CD4-positive, CD25-positive, alpha-beta regulatory T cell (primary cell): ENCODE measurements at regions not wholly inside any gene's neighbourhood (a gene's known extent, or its start where the extent isn't known, plus 50 kb on each side); places are given as distances from the start of the nearest gene placed in this dataset.

Source experiments
- ATAC-seq, 2 donors: fragments of 150-1000 bp; cut with Tn5 transposase; one replicate each; pipeline ENCODE4 v1.10.0; 2021; ENCODE audit warnings: low read depth in 2 of 2, moderate number of reproducible peaks in 2 of 2, moderate library complexity in 1 of 2
- DNase-seq, 3 donors: peaks; one replicate each; pipeline versions ENCODE4 v3.0.0 to v3.0.0-alpha.2; 2012 to 2022; ENCODE audit warnings: mixed read lengths in 1 of 3
- H3K27ac ChIP-seq: one replicate; pipeline ENCODE4 v1.7.0; 2013; ENCODE audit warnings: mild to moderate bottlenecking, low read length; ENCODE audit not compliant: insufficient read depth, poor library complexity, severe bottlenecking
- H3K27me3 ChIP-seq: one replicate; pipeline ENCODE4 v1.7.0; 2013; ENCODE audit warnings: low read length; ENCODE audit not compliant: control insufficient read depth, insufficient read depth
- H3K36me3 ChIP-seq: one replicate; pipeline ENCODE4 v1.7.0; 2013; ENCODE audit warnings: mild to moderate bottlenecking, low read length, moderate library complexity; ENCODE audit not compliant: control insufficient read depth, insufficient read depth
- H3K4me1 ChIP-seq: 2 replicates; pipeline ENCODE4 v1.7.0; 2013; ENCODE audit warnings: mild to moderate bottlenecking, low read length; ENCODE audit not compliant: insufficient read depth, control insufficient read depth, poor library complexity, severe bottlenecking
- H3K4me3 ChIP-seq: one replicate; pipeline ENCODE4 v1.7.0; 2013; ENCODE audit warnings: low read depth, mild to moderate bottlenecking, low read length, moderate library complexity
- H3K9me3 ChIP-seq, 2 experiments: 1 replicate in 1 of 2; 2 replicates in 1 of 2; pipeline ENCODE4 v1.7.0; 2013; ENCODE audit warnings: low read length in 2 of 2, mild to moderate bottlenecking in 1 of 2, moderate library complexity in 1 of 2; ENCODE audit not compliant: control insufficient read depth in 2 of 2
- H3K27ac Mint-ChIP-seq, 3 donors: one replicate each; pipeline ENCODE4 v1.8.0; 2020 to 2022; ENCODE audit warnings: mild to moderate bottlenecking in 3 of 3, mixed read lengths in 3 of 3, moderate library complexity in 2 of 3
- H3K27me3 Mint-ChIP-seq: one replicate; pipeline ENCODE4 v1.8.0; 2022; ENCODE audit warnings: mild to moderate bottlenecking, mixed read lengths
- H3K36me3 Mint-ChIP-seq: one replicate; pipeline ENCODE4 v1.8.0; 2020; ENCODE audit warnings: mixed read lengths
- H3K4me1 Mint-ChIP-seq, 4 donors: one replicate each; pipeline ENCODE4 v1.8.0; 2020 to 2022; ENCODE audit warnings: mixed read lengths in 4 of 4, mild to moderate bottlenecking in 1 of 4
- H3K4me3 Mint-ChIP-seq, 4 donors: one replicate each; pipeline ENCODE4 v1.8.0; 2020 to 2022; ENCODE audit warnings: mild to moderate bottlenecking in 4 of 4, mixed read lengths in 4 of 4, moderate library complexity in 3 of 4
- H3K9me3 Mint-ChIP-seq, 7 donors: one replicate each; pipeline ENCODE4 v1.8.0; 2020 to 2022; ENCODE audit warnings: mixed read lengths in 7 of 7, mild to moderate bottlenecking in 3 of 7, moderate library complexity in 2 of 7

DNA sequence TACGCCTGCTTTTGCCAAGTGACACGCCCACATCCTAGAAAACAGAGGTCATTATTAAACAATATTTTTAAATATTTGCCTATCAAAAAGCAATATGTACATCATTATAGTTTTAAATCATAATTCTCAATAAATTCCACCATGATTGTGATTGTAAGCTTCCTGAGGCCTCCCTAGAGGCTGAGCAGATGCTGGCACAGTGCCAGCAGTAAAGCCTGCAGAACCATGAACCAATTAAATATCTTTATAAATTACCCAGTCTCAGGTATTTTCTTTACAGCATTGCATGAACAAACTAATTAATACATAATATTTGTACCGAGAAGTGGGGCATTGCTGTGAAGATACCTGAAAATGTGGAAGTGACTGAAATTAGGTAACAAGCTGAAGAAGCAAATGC is 174.7 kb upstream of the TMEM196 start:
- Histone ChIP-seq H3K9me3 (no peaks in the 10 kb centered on the region), H3K27me3 (no peaks in the 10 kb centered on the region), H3K4me3 (no peak overlapping the region), H3K4me1 (no peaks in the 10 kb centered on the region), H3K36me3 (no peaks in the 10 kb centered on the region), H3K27ac (no peak overlapping the region)
- DNase-seq (no peak), ATAC-seq (no peak)
- Mint-ChIP-seq H3K4me1 (no peaks in the 10 kb centered on the region), H3K27ac (no peak overlapping the region), H3K36me3 (no peaks in the 10 kb centered on the region), H3K27me3 (peaks cover 5% of the 10 kb centered on the region), H3K4me3 (no peak overlapping the region), H3K9me3 (peaks cover 0 to 22% (median 10%) of the 10 kb centered on the region in 7 donors)

DNA sequence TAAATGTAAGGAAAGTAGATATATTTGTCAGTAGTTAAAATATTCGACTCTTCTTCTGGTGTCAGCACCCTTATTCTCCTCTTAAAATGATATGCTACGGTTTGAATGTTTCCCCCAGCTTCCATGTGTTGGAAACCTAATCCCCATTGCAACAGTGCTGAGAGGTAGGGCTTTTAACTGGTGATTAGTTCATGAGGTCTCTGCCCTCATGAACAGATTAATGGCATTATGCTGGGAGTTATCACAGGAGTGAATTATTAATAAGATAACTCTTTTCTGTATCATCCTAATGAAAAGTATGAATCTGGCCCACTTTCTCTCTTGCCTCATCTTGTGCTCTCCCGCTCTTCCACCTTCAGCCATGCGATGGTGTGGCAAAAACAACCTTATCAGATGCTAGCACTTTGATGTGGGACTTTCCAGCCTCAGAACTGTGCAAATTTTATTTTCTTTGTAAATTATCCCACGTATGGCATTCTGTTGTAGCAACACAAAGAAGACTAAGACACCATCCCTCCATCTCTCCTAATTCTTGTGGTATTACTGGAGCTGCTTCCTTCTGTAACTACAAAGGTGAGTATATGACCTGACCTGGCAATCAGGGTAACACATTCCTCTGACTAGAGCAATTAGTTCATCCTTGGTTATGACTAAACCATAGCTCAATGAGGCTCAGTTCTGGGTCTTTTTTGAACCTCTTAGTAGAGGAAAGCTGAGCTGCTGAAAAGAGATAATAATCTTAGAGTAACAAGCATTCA is 171.1 kb upstream of the TMEM196 start:
- H3K36me3 ChIP-seq: no peaks in the 10 kb centered on the region
- no peaks in the 10 kb centered on the region for H3K9me3 ChIP-seq
- ATAC-seq: no peak
- no peak for DNase-seq
- H3K27me3 ChIP-seq: no peaks in the 10 kb centered on the region
- no peak overlapping the region for H3K27ac Mint-ChIP-seq
- H3K36me3 Mint-ChIP-seq: no peaks in the 10 kb centered on the region
- H3K9me3 Mint-ChIP-seq: peaks cover 0 to 8% (median 3%) of the 10 kb centered on the region in 7 donors
- no peak overlapping the region for H3K4me3 Mint-ChIP-seq
- no peaks in the 10 kb centered on the region for H3K4me1 Mint-ChIP-seq
- H3K27me3 Mint-ChIP-seq: peaks cover 5% of the 10 kb centered on the region
- no peak overlapping the region for H3K27ac ChIP-seq
- H3K4me3 ChIP-seq: no peak overlapping the region
- no peaks in the 10 kb centered on the region for H3K4me1 ChIP-seq

DNA sequence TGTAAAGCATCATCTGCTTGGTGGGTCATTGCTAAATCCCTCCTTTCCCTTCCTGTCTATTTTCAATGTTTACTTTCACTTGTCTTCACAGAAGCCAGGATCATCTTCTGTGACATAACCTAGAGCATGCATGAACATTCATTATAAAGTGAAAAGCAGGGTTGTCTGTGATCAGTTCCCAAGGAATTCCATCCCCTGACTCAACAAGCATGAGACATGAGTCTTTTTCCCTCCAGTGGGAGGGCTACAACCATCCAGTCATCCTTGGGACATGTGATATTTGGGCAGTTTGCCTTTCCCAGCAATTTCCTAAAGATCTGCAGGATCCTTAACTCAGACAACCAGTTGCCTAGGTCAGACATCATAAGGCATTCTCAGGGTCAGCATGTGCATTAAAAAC is 166.3 kb upstream of the TMEM196 start:
- no peak overlapping the region for H3K27ac Mint-ChIP-seq
- no peak for ATAC-seq

DNA sequence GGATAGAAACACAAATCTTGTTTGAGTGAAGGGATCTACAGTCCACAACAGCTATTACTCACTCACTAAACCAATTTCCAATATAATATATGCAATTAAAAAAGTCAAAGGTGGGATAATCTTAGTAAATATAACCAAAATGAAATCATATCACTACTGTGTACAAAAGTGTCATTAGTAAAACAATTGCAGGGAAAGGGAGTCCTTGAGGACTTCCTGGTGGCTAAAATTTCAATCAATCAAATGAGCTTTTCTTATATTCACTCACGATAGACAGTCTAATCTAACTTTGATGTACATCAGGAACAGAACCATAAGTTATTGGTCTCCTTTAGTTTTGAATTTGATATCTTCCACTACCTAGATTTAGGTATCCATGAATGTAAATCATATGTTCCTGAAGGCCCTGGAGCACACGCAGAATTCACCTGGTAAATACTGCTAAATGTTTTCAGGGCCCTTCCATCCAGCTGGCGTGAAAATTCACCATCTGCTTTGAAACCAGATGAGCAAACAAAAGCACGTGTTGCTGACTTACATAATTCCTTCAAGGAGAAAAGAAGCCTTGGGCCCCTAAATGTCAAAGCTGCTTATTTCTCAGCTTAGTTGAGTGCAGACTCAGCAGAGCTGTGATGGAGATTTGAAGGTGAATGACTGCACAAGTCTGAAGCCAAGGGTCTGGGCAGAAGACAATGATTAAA is 159.3 kb upstream of the TMEM196 start:
- Mint-ChIP-seq H3K4me1 (no peaks in the 10 kb centered on the region), H3K27ac (no peak overlapping the region), H3K27me3 (no peaks in the 10 kb centered on the region), H3K9me3 (peaks cover 0 to 13% (median 3%) of the 10 kb centered on the region in 7 donors), H3K4me3 (no peak overlapping the region), H3K36me3 (no peaks in the 10 kb centered on the region)
- DNase-seq (no peak), ATAC-seq (no peak)
- Histone ChIP-seq H3K9me3 (peaks cover 0 to 4% of the 10 kb centered on the region in 2 experiments), H3K36me3 (no peaks in the 10 kb centered on the region), H3K27me3 (no peaks in the 10 kb centered on the region), H3K27ac (no peak overlapping the region), H3K4me1 (no peaks in the 10 kb centered on the region), H3K4me3 (no peak overlapping the region)

More for the DNA sequence above, 166.3 kb upstream of the TMEM196 start:
- H3K9me3 Mint-ChIP-seq: peaks cover 0 to 14% (median 5%) of the 10 kb centered on the region in 7 donors
- no peaks in the 10 kb centered on the region for H3K4me1 Mint-ChIP-seq
- H3K36me3 ChIP-seq: no peaks in the 10 kb centered on the region
- H3K4me3 ChIP-seq: no peak overlapping the region
- H3K27ac ChIP-seq: no peak overlapping the region
- H3K4me3 Mint-ChIP-seq: no peak overlapping the region
- no peaks in the 10 kb centered on the region for H3K36me3 Mint-ChIP-seq
- no peaks in the 10 kb centered on the region for H3K27me3 ChIP-seq
- H3K4me1 ChIP-seq: no peaks in the 10 kb centered on the region
- no peak for DNase-seq
- H3K27me3 Mint-ChIP-seq: no peaks in the 10 kb centered on the region
- H3K9me3 ChIP-seq: no peaks in the 10 kb centered on the region

DNA sequence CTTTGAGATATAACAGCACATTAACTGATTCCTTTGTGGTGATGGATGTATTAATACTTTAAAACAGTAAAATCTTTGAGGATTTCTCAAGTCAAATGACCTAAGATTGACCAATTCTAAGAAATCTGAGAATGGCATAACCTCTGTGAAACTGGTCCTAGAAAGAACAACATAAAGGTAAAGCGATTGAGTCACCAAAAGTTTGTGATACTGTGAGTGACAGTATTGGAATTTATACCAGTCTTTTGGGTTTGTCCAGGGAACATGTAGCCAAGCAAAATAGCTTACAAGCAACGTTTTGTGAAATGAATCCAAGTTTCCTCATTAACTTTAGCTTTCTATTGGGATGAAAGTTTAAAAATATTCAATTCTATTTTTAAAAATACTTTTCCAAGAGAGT is 157.4 kb upstream of the TMEM196 start:
- Histone ChIP-seq H3K9me3 (peaks cover 0 to 4% of the 10 kb centered on the region in 2 experiments), H3K27me3 (no peaks in the 10 kb centered on the region), H3K4me3 (no peak overlapping the region), H3K36me3 (no peaks in the 10 kb centered on the region), H3K27ac (no peak overlapping the region), H3K4me1 (no peaks in the 10 kb centered on the region)
- Mint-ChIP-seq H3K27me3 (no peaks in the 10 kb centered on the region), H3K27ac (no peak overlapping the region), H3K9me3 (peaks cover 0 to 5% (median 1%) of the 10 kb centered on the region in 7 donors), H3K4me1 (no peaks in the 10 kb centered on the region), H3K36me3 (no peaks in the 10 kb centered on the region), H3K4me3 (no peak overlapping the region)
- DNase-seq (no peak), ATAC-seq (no peak)

DNA sequence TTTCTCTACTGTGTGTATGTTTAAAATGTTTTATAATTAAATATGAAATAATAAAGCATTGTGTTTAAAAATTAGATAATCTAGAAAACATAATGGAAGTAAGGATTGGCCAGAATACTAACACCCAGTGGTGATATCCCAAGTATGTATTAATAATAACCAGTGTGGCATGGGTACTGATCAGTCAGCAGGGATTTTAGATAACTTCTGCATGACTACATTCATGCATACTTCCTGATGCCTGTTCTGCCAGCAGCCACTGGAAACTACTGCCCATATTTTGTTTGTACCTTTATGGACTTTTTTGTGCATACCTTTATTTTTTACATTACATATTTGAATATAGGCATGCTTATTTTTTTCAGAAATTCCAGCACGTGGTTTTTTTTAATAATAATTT is 156.6 kb upstream of the TMEM196 start:
- Mint-ChIP-seq H3K27me3 (no peaks in the 10 kb centered on the region), H3K36me3 (no peaks in the 10 kb centered on the region), H3K4me3 (no peak overlapping the region), H3K4me1 (no peaks in the 10 kb centered on the region), H3K27ac (no peak overlapping the region), H3K9me3 (peaks cover 0 to 7% (median 1%) of the 10 kb centered on the region in 7 donors)
- Histone ChIP-seq H3K4me1 (no peaks in the 10 kb centered on the region), H3K27ac (no peak overlapping the region), H3K27me3 (no peaks in the 10 kb centered on the region), H3K4me3 (no peak overlapping the region), H3K36me3 (no peaks in the 10 kb centered on the region), H3K9me3 (peaks cover 0 to 4% of the 10 kb centered on the region in 2 experiments)
- DNase-seq (no peak), ATAC-seq (no peak)

DNA sequence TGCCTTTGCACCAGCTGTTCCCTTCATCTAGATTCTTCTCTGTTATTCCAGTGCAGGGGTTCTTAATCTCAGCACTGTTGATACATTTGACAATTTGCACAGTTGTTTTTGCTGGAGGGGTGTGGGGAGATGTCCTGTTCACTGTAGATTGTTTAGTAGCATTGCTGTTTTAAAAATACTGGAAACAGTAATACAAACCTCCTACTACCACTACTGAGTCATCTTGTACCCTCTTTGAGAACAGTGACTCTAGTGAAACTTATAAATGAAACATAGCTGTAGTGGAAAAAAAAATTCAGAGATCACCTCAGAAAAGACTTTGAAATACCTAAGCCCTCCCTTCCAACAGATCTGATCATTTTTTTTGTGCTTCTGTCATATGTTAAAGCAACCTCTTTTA is 154.8 kb upstream of the TMEM196 start:
- no peak for ATAC-seq
- no peak overlapping the region for H3K4me3 Mint-ChIP-seq
- Histone ChIP-seq H3K9me3 (peaks cover 0 to 2% of the 10 kb centered on the region in 2 experiments), H3K4me3 (no peak overlapping the region), H3K36me3 (no peaks in the 10 kb centered on the region), H3K27me3 (no peaks in the 10 kb centered on the region), H3K4me1 (no peaks in the 10 kb centered on the region), H3K27ac (no peak overlapping the region)
- peaks cover 0 to 9% (median 2%) of the 10 kb centered on the region in 7 donors for H3K9me3 Mint-ChIP-seq
- no peak overlapping the region for H3K27ac Mint-ChIP-seq
- H3K27me3 Mint-ChIP-seq: no peaks in the 10 kb centered on the region
- H3K4me1 Mint-ChIP-seq: no peaks in the 10 kb centered on the region
- no peaks in the 10 kb centered on the region for H3K36me3 Mint-ChIP-seq
- DNase-seq: no peak

DNA sequence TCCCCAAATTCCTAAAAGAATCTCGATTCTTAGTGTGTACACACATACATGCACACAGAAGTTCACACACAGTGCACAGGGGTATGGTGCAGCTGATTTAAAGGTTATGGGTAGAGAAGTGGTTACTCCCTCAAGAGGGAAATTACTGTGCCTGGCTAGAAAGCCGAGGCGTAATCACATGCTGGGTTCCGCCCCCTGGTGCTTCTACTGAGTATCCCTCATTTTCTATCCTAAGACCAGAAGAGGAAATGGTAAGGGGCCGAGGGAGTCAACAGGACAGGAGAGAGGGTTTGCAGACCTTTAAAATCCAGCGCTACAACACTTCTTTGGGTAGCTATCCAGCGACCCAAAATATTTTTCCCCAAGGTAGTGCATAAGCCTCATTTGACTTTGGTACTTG is 147.3 kb upstream of the TMEM196 start:
- H3K27me3 Mint-ChIP-seq: no peaks in the 10 kb centered on the region
- DNase-seq (no peak), ATAC-seq (no peak)
- no peak overlapping the region for H3K4me3 Mint-ChIP-seq
- no peak overlapping the region for H3K4me3 ChIP-seq
- H3K36me3 Mint-ChIP-seq: no peaks in the 10 kb centered on the region
- H3K4me1 ChIP-seq: no peaks in the 10 kb centered on the region
- no peak overlapping the region for H3K27ac Mint-ChIP-seq
- no peaks in the 10 kb centered on the region for H3K27me3 ChIP-seq
- no peaks in the 10 kb centered on the region for H3K4me1 Mint-ChIP-seq
- H3K9me3 Mint-ChIP-seq: peaks cover 0 to 5% (median 2%) of the 10 kb centered on the region in 7 donors
- no peaks in the 10 kb centered on the region for H3K36me3 ChIP-seq
- no peak overlapping the region for H3K27ac ChIP-seq
- H3K9me3 ChIP-seq: no peaks in the 10 kb centered on the region
